Kidney epithelial cell (primary cell): ENCODE measurements at regions not wholly inside any gene's neighbourhood (a gene's known extent, or its start where the extent isn't known, plus 50 kb on each side); places are given as distances from the start of the nearest gene placed in this dataset.

Source experiments
- DNase-seq: peaks from one replicate; pipeline ENCODE4 v3.0.0-alpha.2; 2010; ENCODE audit warnings: low read depth
- H3K27me3 ChIP-seq: 2 replicates; pipeline ENCODE4 v1.6.0; 2011; ENCODE audit warnings: low read length; ENCODE audit not compliant: control insufficient read depth, insufficient read depth
- H3K36me3 ChIP-seq: 2 replicates; pipeline ENCODE4 v1.5.1; 2011; ENCODE audit warnings: low read length; ENCODE audit not compliant: control insufficient read depth, insufficient read depth
- H3K4me3 ChIP-seq: 2 replicates; pipeline ENCODE4 v1.5.1; 2011; ENCODE audit warnings: low read depth, mild to moderate bottlenecking, control low read depth, low read length
- TF ChIP-seq, protein P1 (sequence below): IDR thresholded peaks from 2 replicates; pipeline ENCODE4 v1.5.1; 2011; ENCODE audit warnings: mild to moderate bottlenecking, moderate library complexity, low read length, control low read depth, inconsistent platforms; ENCODE audit not compliant: insufficient read depth, poor library complexity, severe bottlenecking

- TF ChIP-seq, protein P1, sequence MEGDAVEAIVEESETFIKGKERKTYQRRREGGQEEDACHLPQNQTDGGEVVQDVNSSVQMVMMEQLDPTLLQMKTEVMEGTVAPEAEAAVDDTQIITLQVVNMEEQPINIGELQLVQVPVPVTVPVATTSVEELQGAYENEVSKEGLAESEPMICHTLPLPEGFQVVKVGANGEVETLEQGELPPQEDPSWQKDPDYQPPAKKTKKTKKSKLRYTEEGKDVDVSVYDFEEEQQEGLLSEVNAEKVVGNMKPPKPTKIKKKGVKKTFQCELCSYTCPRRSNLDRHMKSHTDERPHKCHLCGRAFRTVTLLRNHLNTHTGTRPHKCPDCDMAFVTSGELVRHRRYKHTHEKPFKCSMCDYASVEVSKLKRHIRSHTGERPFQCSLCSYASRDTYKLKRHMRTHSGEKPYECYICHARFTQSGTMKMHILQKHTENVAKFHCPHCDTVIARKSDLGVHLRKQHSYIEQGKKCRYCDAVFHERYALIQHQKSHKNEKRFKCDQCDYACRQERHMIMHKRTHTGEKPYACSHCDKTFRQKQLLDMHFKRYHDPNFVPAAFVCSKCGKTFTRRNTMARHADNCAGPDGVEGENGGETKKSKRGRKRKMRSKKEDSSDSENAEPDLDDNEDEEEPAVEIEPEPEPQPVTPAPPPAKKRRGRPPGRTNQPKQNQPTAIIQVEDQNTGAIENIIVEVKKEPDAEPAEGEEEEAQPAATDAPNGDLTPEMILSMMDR = no peak
- no peaks in the 10 kb centered on the region for H3K27me3 ChIP-seq
These were observed 81.1 kb downstream of the ARL6IP4 start for GRCh38 chr12:123061441-123062205.

GRCh38 chr12:123059500-123059899 is 79.0 kb downstream of the ARL6IP4 start:
- DNase-seq = no peak
- TF ChIP-seq, protein P1 = no peak
- Histone ChIP-seq H3K36me3 (no peaks in the 10 kb centered on the region), H3K4me3 (no peak overlapping the region), H3K27me3 (no peaks in the 10 kb centered on the region)

More at GRCh38 chr12:123061441-123062205, 81.1 kb downstream of the ARL6IP4 start:
- no peak for DNase-seq
- Histone ChIP-seq H3K4me3 (no peak overlapping the region), H3K36me3 (no peaks in the 10 kb centered on the region)

- Histone ChIP-seq H3K4me3 (no peak overlapping the region), H3K27me3 (no peaks in the 10 kb centered on the region), H3K36me3 (no peaks in the 10 kb centered on the region)
- DNase-seq = no peak
- TF ChIP-seq, protein P1 = no peak
These were observed 78.5 kb downstream of the ARL6IP4 start for GRCh38 chr12:123058980-123059379.

- TF ChIP-seq, protein P1 = no peak
- Histone ChIP-seq H3K27me3 (no peaks in the 10 kb centered on the region), H3K36me3 (no peaks in the 10 kb centered on the region), H3K4me3 (no peak overlapping the region)
- DNase-seq = no peak
These were observed 78.0 kb downstream of the ARL6IP4 start for GRCh38 chr12:123058481-123058880.

- H3K27me3 ChIP-seq = no peaks in the 10 kb centered on the region
- H3K4me3 ChIP-seq = no peak overlapping the region
- TF ChIP-seq, protein P1 = no peak
- no peaks in the 10 kb centered on the region for H3K36me3 ChIP-seq
- no peak for DNase-seq
These were observed 77.2 kb downstream of the ARL6IP4 start for GRCh38 chr12:123057513-123058265.
